Immature natural killer cell (primary cell): ENCODE measurements at regions not wholly inside any gene's neighbourhood (a gene's known extent, or its start where the extent isn't known, plus 50 kb on each side); places are given as distances from the start of the nearest gene placed in this dataset.

Experiments
- DNase-seq, 3 donors: peaks; one replicate each; pipeline ENCODE4 v3.0.0; 2022; ENCODE audit warnings: mixed read lengths in 1 of 3
- H3K27ac Mint-ChIP-seq, 6 donors: one replicate each; pipeline ENCODE4 v1.8.0; 2020; ENCODE audit warnings: mixed read lengths in 6 of 6, mild to moderate bottlenecking in 5 of 6, inconsistent platforms in 4 of 6, moderate library complexity in 3 of 6
- H3K27me3 Mint-ChIP-seq, 3 donors: one replicate each; pipeline ENCODE4 v1.8.0; 2020 to 2021; ENCODE audit warnings: low read depth in 3 of 3, mild to moderate bottlenecking in 3 of 3, mixed read lengths in 3 of 3, moderate library complexity in 3 of 3, inconsistent platforms in 1 of 3
- H3K36me3 Mint-ChIP-seq, 3 donors: one replicate each; pipeline ENCODE4 v1.8.0; 2020; ENCODE audit warnings: mixed read lengths in 3 of 3, inconsistent platforms in 2 of 3, mild to moderate bottlenecking in 2 of 3
- H3K4me1 Mint-ChIP-seq, 2 donors: one replicate each; pipeline ENCODE4 v1.8.0; 2020; ENCODE audit warnings: inconsistent platforms in 2 of 2, mild to moderate bottlenecking in 2 of 2, mixed read lengths in 2 of 2, moderate library complexity in 1 of 2
- H3K4me3 Mint-ChIP-seq, 5 donors: one replicate each; pipeline ENCODE4 v1.8.0; 2020; ENCODE audit warnings: mild to moderate bottlenecking in 5 of 5, mixed read lengths in 5 of 5, inconsistent platforms in 3 of 5, moderate library complexity in 3 of 5
- H3K9me3 Mint-ChIP-seq, 6 donors: one replicate each; pipeline ENCODE4 v1.8.0; 2020; ENCODE audit warnings: mild to moderate bottlenecking in 6 of 6, mixed read lengths in 6 of 6, inconsistent platforms in 4 of 6, moderate library complexity in 3 of 6

- no peak overlapping the region for H3K27ac Mint-ChIP-seq
- DNase-seq = no peak
- H3K36me3 Mint-ChIP-seq = no peaks in the 10 kb centered on the region
- H3K4me1 Mint-ChIP-seq = no peaks in the 10 kb centered on the region
- H3K4me3 Mint-ChIP-seq = no peak overlapping the region
- H3K27me3 Mint-ChIP-seq = peaks cover 0 to 3% (median 1%) of the 10 kb centered on the region in 3 donors
- H3K9me3 Mint-ChIP-seq = no peaks in the 10 kb centered on the region
Observed at GRCh38 chr2:7879483-7879835, 802.4 kb upstream of the ID2 start.

DNA sequence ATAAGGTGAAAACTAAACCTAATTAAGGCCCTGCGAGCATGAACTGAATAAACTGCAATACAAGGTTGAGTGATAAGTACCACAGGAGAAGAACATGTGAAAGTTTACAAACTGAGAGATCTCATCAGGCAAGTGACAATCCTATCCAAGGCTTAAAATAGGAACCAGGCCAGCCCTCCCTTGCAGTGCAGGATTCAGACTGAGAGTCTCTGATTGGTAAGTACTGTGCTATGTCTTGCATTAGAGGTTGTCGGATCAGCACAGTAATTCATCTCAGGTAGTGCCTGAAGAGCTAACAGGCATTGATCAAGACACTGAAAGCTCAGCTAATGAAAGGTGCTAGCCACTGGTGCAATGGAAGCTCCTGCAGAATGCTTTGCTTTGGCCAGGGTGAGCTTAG is 801.7 kb upstream of the ID2 start:
- no peak for DNase-seq
- peaks cover 0 to 3% (median 1%) of the 10 kb centered on the region in 3 donors for H3K27me3 Mint-ChIP-seq
- no peaks in the 10 kb centered on the region for H3K4me1 Mint-ChIP-seq
- H3K27ac Mint-ChIP-seq = no peak overlapping the region
- no peak overlapping the region for H3K4me3 Mint-ChIP-seq
- no peaks in the 10 kb centered on the region for H3K9me3 Mint-ChIP-seq
- no peaks in the 10 kb centered on the region for H3K36me3 Mint-ChIP-seq

- Mint-ChIP-seq H3K36me3 (no peaks in the 10 kb centered on the region), H3K27me3 (peaks cover 0 to 3% (median 1%) of the 10 kb centered on the region in 3 donors), H3K9me3 (no peaks in the 10 kb centered on the region), H3K4me1 (no peaks in the 10 kb centered on the region), H3K27ac (no peak overlapping the region), H3K4me3 (no peak overlapping the region)
- DNase-seq = no peak
Observed at GRCh38 chr2:7880566-7880965, 801.3 kb upstream of the ID2 start.

- Mint-ChIP-seq H3K4me1 (no peaks in the 10 kb centered on the region), H3K9me3 (no peaks in the 10 kb centered on the region), H3K36me3 (no peaks in the 10 kb centered on the region), H3K27me3 (peaks cover 0 to 4% (median 3%) of the 10 kb centered on the region in 3 donors), H3K27ac (no peak overlapping the region), H3K4me3 (no peak overlapping the region)
- no peak for DNase-seq
Observed at GRCh38 chr2:7881063-7881462, 800.8 kb upstream of the ID2 start.

DNA sequence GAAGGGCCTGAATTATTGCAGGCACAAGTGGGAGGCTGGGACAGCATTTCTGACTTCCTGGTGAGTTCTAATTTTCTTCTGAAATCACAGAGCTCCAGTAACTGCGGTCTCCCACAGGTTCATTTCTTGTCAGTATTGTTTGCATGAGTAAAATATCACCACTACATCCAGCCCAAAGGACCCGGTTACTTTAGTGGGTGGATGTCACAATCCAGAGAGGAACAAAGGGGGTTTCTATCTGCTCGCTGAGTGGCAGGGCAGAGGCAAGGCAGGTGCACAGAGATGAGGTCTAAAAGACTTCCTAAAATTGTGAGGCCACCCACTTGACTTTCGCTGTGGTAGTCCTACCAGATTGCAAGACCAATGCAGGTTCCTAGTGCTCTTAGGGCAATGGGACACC is 800.4 kb upstream of the ID2 start:
- no peaks in the 10 kb centered on the region for H3K4me1 Mint-ChIP-seq
- H3K27me3 Mint-ChIP-seq = peaks cover 0 to 4% (median 3%) of the 10 kb centered on the region in 3 donors
- no peak overlapping the region for H3K4me3 Mint-ChIP-seq
- no peaks in the 10 kb centered on the region for H3K36me3 Mint-ChIP-seq
- H3K9me3 Mint-ChIP-seq = no peaks in the 10 kb centered on the region
- DNase-seq = no peak
- no peak overlapping the region for H3K27ac Mint-ChIP-seq

- DNase-seq = no peak
- H3K36me3 Mint-ChIP-seq = no peaks in the 10 kb centered on the region
- H3K27me3 Mint-ChIP-seq = peaks cover 0 to 4% (median 3%) of the 10 kb centered on the region in 3 donors
- no peaks in the 10 kb centered on the region for H3K4me1 Mint-ChIP-seq
- no peaks in the 10 kb centered on the region for H3K9me3 Mint-ChIP-seq
- H3K4me3 Mint-ChIP-seq = no peak overlapping the region
- H3K27ac Mint-ChIP-seq = no peak overlapping the region
Observed at GRCh38 chr2:7882296-7882695, 799.6 kb upstream of the ID2 start.

DNA sequence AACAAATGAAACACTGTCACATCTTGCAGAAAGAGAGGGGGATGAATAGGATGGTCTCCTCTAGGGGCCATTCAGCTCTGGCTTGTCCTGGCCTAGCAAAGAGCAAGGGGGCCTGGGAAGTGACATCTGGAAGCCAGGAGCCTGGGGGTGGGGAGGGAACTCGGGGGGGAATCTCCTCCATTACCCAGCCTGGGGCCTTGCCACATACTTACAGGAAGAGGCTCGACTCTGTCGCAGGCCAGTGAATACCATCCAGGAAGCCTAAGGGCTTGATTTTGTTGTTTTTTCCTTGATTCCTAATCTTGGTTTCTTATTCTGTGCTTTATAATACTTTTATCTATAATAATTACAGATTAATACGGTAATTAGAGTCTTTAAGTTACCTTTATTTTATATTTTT is 797.5 kb upstream of the ID2 start:
- no peak for DNase-seq
- H3K27me3 Mint-ChIP-seq = peaks cover 0 to 4% (median 0%) of the 10 kb centered on the region in 3 donors
- no peaks in the 10 kb centered on the region for H3K4me1 Mint-ChIP-seq
- no peak overlapping the region for H3K4me3 Mint-ChIP-seq
- H3K36me3 Mint-ChIP-seq = no peaks in the 10 kb centered on the region
- H3K9me3 Mint-ChIP-seq = no peaks in the 10 kb centered on the region
- H3K27ac Mint-ChIP-seq = no peak overlapping the region

DNA sequence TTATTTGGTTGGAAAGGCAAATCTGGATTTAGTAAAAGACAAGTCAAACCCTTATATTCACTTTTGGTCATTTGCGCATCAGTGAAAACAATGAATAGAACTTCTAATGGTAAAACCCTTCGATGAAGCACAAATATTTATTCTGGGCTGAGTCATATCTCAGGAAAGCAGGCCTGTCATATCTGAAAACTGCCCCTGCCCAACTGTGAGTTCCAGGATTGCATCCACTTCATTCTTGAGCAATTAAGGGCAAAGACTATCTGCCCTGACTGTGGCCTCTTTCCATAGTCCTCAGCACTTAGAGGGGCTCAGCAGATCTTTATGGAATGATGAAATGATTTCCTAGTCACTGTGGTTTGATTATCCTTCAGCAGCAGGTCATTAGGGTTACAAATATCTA is 795.2 kb upstream of the ID2 start:
- H3K36me3 Mint-ChIP-seq = no peaks in the 10 kb centered on the region
- H3K4me1 Mint-ChIP-seq = no peaks in the 10 kb centered on the region
- H3K9me3 Mint-ChIP-seq = no peaks in the 10 kb centered on the region
- no peak overlapping the region for H3K4me3 Mint-ChIP-seq
- H3K27ac Mint-ChIP-seq = no peak overlapping the region
- H3K27me3 Mint-ChIP-seq = peaks cover 0 to 3% (median 0%) of the 10 kb centered on the region in 3 donors
- no peak for DNase-seq

DNA sequence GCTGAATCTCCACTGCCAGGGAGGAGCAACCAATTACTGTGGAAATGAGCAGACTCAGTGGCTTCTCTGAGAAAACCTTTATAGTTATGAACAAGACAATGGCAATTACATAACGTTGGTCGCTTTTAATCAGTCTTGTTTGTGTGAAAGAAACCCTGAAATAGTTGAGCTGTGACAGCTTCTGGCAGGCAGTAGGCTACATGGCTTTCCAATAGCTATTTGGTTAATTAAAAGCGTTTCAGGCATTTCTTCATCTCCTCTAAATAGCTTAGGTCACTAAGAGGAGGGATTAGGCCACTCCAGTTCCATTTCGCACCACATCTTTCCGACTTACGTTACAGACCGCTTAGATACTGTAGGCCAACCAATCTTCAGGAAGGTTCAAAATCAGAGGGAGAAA is 794.4 kb upstream of the ID2 start:
- Mint-ChIP-seq H3K4me1 (no peaks in the 10 kb centered on the region), H3K9me3 (no peaks in the 10 kb centered on the region), H3K36me3 (no peaks in the 10 kb centered on the region), H3K27ac (no peak overlapping the region), H3K27me3 (peaks cover 0 to 3% (median 0%) of the 10 kb centered on the region in 3 donors), H3K4me3 (no peak overlapping the region)
- DNase-seq = no peak

DNA sequence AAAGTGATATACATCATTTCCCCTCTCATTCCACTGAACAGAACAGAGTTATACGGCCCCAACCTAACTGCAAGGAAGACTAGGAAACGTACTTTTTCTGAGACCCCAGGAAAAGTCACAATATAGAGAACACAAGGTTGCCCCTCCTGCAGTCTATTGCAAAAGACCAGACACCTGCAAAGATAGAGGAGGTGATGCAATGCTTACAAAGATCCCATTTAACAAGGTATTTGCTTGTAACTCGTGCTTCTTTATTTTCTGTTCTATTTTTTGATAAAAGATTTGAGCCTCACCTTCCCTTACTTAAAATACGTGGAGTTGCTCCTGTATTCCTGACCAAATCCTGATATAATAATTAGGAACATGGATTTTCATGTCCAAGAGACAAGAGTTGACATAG is 793.0 kb upstream of the ID2 start:
- Mint-ChIP-seq H3K27ac (no peak overlapping the region), H3K9me3 (no peaks in the 10 kb centered on the region), H3K27me3 (peaks cover 0 to 3% (median 0%) of the 10 kb centered on the region in 3 donors), H3K36me3 (no peaks in the 10 kb centered on the region), H3K4me1 (no peaks in the 10 kb centered on the region), H3K4me3 (no peak overlapping the region)
- DNase-seq = no peak

DNA sequence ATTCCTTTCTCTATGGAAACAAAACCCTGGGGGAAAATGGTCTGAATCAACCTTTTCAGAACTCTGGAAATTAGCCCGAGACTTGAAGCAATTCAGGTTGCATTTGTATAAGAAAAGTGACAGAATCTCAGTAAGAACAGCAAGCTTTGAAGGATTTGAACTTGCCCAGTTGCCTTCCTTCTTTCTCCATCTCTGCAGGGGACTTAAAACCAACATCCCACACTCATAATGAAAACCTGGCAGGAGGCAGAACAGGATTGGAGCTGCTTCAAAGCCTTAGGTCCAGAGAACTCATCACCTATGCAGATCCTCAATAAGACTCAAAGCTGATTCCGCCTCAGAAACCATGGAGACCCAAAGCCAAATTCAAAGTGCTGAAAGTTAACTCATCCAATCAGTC is 790.5 kb upstream of the ID2 start:
- Mint-ChIP-seq H3K4me1 (no peaks in the 10 kb centered on the region), H3K27ac (no peak overlapping the region), H3K27me3 (peaks cover 0 to 3% (median 2%) of the 10 kb centered on the region in 3 donors)

GRCh38 chr2:7895289-7895688 is 786.6 kb upstream of the ID2 start:
- Mint-ChIP-seq H3K27me3 (peaks cover 2 to 6% (median 4%) of the 10 kb centered on the region in 3 donors), H3K27ac (no peak overlapping the region), H3K4me3 (no peak overlapping the region), H3K9me3 (no peaks in the 10 kb centered on the region), H3K4me1 (peaks cover 4 to 9% of the 10 kb centered on the region in 2 donors), H3K36me3 (peaks cover 0 to 7% (median 0%) of the 10 kb centered on the region in 3 donors)
- no peak for DNase-seq

More for the DNA sequence above, 790.5 kb upstream of the ID2 start:
- Mint-ChIP-seq H3K4me3 (no peak overlapping the region), H3K36me3 (no peaks in the 10 kb centered on the region), H3K9me3 (no peaks in the 10 kb centered on the region)
- DNase-seq = no peak

DNA sequence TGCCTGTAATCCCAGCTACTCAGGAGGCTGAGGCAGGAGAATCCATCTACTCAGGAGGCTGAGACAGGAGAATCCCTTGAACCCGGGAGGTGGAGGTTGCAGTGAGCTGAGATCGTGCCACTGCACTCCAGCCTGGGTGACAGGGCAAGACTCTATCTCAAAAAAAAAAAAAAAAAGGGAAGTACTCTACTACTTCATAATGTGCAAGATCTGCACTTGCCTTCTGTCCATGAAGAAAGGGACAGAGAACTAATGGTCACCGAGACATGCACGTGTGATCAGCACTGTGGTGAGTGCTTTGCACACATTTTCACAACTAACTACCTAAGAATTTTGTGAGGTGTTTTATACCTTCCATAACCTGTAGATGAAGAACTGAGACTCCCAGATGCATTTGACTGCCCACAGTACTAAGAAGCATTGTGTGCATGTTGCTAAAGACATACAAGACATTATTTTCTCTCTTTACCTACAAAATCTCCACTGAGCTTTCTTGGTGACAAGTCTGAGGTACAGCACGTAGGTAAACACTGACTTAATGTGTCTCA is 784.8 kb upstream of the ID2 start:
- no peak for DNase-seq

GRCh38 chr2:7899241-7899640 is 782.6 kb upstream of the ID2 start:
- Mint-ChIP-seq H3K27ac (no peak overlapping the region), H3K27me3 (peaks cover under 1 to 13% (median 4%) of the 10 kb centered on the region in 3 donors), H3K4me3 (no peak overlapping the region), H3K9me3 (no peaks in the 10 kb centered on the region), H3K4me1 (peaks cover 4 to 9% of the 10 kb centered on the region in 2 donors), H3K36me3 (peaks cover 0 to 7% (median 0%) of the 10 kb centered on the region in 3 donors)
- DNase-seq = no peak

More for the DNA sequence above, 784.8 kb upstream of the ID2 start:
- Mint-ChIP-seq H3K9me3 (no peaks in the 10 kb centered on the region), H3K36me3 (peaks cover 0 to 7% (median 0%) of the 10 kb centered on the region in 3 donors), H3K27me3 (peaks cover 2 to 6% (median 4%) of the 10 kb centered on the region in 3 donors), H3K4me1 (peaks cover 4 to 9% of the 10 kb centered on the region in 2 donors), H3K4me3 (no peak overlapping the region), H3K27ac (no peak overlapping the region)

GRCh38 chr2:7899923-7900322 is 781.9 kb upstream of the ID2 start:
- Mint-ChIP-seq H3K27me3 (peaks cover 0 to 17% (median 4%) of the 10 kb centered on the region in 3 donors), H3K9me3 (no peaks in the 10 kb centered on the region), H3K27ac (no peak overlapping the region), H3K4me1 (peaks cover 4 to 9% of the 10 kb centered on the region in 2 donors), H3K4me3 (no peak overlapping the region), H3K36me3 (peaks cover 0 to 7% (median 0%) of the 10 kb centered on the region in 3 donors)
- DNase-seq = no peak
